IPS-11a (cell line): ENCODE measurements at regions not wholly inside any gene's neighbourhood (a gene's known extent, or its start where the extent isn't known, plus 50 kb on each side); places are given as distances from the start of the nearest gene placed in this dataset.

Experiments
- H3K4me3 ChIP-seq: one replicate; pipeline ENCODE4 v1.5.1; 2013; ENCODE audit warnings: low read depth, low read length, control low read depth

DNA sequence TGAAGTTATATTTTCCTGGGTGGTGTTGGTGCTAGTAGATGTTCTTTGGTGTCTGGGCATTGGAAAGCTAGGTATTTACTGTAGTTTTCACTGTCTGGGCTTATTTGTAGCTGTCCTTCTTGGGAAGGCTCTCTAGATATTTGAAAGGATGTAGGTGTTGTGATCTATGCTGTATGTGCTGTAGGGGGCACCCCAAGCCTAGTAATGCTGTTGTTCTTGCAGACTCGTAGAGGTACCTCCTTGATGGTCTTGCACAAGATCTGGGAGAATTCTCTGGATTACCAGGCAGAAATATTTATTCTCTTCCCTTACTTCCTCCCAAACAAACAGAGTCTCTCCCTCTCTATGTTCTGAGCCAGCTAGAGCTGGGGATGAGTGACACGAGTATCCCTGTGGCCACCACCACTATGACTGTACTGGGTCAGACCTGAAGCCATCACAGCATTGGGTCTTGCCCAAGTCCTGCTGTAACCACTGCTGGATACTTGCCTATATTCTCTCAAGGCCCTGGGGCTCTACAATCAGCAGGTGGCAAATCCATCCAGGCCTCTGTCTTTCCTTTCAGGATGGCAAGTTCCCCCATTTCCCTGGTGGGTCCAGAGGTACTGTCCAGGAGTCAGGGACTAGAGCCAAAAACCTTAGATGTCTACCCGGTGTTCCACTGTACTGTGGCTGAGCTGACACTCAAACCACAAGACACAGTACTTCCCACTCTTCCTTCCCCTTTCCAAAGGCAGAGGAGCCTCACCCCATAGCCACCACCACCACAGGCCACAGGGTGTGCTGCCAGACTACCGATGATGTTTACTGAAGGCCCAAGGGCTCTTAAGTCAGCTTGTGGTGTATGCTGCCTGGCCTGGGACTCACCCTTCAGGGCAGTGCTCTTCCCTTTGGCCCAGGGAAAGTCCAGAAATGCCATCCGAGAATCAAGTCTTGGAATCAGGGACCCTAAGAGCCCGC lies 195.2 kb upstream of the DPPA4 start:
- no peak overlapping the region for H3K4me3 ChIP-seq

- no peak overlapping the region for H3K4me3 ChIP-seq
These were observed 208.4 kb upstream of the DPPA4 start for GRCh38 chr3:109545746-109546145.

- no peak overlapping the region for H3K4me3 ChIP-seq
These were observed 211.0 kb upstream of the DPPA4 start for GRCh38 chr3:109548192-109548938.

GRCh38 chr3:109553591-109554371 lies 216.4 kb upstream of the DPPA4 start:
- no peak overlapping the region for H3K4me3 ChIP-seq

GRCh38 chr3:109559389-109559788 lies 222.0 kb upstream of the DPPA4 start:
- H3K4me3 ChIP-seq: no peak overlapping the region

- H3K4me3 ChIP-seq: no peak overlapping the region
These were observed 225.8 kb upstream of the DPPA4 start for GRCh38 chr3:109563149-109563548.

DNA sequence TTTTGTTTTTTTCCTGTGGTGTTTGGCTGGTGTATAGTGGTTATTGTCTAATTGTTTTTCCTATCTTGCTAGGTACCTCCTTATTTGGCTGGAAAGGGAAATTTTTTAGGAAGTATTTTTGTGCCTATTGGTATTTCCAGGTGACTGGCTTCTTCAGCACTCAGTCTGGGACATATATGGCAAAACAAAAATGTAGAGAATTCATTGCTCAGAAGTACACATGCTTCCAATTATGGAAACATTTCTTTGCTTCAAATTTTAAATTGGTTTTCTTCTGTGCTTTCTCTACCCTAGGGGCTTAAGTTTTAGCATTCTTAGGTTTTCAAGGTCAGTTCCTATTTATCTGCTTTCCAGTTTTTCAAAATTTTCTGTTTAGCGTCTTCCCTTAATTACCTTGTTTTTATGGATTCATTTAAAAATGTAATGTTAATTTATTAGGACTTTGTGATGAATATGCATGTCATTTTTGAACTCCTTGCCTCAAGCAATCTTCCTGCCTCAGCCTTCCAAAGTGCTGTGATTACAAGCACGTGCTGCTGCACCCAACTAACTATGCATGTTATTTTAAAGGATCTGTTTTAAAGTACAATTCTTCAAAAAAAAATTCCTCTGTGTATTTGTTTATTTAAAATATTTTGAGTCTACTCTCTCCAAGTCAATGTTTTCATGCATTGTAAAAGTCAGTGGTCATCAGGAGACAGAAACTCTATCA lies 231.9 kb upstream of the DPPA4 start:
- no peak overlapping the region for H3K4me3 ChIP-seq

DNA sequence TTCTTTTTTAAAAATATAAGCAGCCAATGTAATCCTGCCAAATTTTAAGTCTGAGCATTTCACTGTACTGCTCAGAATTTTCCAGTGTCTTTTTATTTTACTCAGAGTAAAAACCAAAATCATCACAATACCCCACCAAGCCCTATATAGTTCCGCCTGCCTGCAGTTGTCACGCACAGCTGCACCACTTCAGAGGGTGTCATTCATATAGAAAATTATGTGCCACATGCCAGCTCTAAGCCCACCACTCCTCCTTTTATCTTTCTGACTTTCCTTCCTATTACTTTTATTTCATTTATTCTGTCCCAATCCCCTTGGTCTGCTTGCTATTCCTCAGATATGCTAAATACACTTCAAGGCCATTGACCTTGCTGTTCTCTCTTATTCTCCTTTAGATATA lies 233.1 kb upstream of the DPPA4 start:
- no peak overlapping the region for H3K4me3 ChIP-seq

- no peak overlapping the region for H3K4me3 ChIP-seq
These were observed 235.0 kb upstream of the DPPA4 start for GRCh38 chr3:109572301-109572700.

- no peak overlapping the region for H3K4me3 ChIP-seq
These were observed 259.6 kb upstream of the DPPA4 start for GRCh38 chr3:109596991-109597390.

DNA sequence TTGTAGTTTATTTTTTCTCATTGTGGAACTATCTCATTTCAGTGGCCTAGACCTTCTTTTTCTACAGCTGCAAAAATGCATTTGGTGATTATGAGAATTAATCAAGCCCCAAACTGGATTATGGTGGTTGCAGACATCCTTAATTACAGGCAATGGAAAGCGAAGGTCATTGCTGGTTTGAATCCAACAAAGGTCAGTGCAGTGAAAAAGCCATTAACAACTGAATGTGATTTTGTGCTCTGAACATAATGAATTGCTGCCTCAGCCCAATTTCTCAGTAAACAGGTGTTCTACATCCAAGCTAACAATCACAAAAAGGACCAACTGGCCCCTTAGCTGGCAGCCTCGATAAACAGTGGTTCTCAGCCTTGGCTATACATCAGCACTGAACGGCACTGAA lies 260.1 kb upstream of the DPPA4 start:
- H3K4me3 ChIP-seq: no peak overlapping the region

GRCh38 chr3:109607897-109608296 lies 270.6 kb upstream of the DPPA4 start:
- H3K4me3 ChIP-seq: no peak overlapping the region

DNA sequence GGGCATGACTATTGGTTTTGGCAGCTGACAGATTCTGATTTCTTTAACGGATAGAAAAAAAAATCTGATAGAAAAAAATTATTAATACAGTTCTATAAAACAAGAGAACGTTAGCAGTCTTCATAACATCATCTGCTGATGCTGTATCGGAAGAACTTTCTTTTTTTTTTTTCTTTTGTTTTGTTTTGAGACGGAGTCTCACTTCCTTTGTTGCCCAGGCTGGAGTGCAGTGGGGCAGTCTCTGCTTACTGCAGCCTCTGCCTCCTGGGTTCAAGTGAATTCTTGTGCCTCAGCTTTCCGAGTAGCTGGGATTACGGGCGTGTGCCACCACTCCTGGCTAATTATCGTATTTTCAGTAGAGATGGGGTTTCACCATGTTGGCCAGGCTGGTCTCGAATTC lies 271.2 kb upstream of the DPPA4 start:
- no peak overlapping the region for H3K4me3 ChIP-seq

DNA sequence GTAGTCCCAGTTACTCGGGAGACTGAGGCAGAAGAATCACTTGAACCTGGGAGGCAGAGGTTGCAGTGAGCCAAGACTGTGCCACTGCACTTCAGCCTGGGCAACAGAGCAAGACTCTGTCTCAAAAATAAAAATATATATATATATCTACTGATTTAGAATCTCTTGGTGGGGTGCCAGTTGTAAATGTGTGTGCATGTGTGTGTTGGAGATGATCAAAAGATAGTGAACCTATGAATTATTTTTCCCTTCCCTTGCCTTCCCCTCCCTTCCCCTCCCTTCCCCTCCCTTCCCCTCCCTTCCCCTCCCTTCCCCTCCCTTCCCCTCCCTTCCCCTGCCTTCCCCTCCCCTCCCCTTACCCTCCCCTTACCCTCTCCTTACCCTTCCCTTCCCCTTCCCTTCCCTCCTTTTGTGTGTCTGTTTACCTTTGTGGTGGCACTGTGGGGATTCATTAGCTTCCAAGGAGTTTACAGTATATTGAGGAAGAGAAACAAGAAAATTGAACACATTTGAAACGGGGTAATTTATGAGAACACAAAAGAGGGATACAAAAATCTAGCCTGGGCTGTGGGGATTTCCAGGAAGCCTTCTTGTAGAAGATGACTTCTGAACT lies 281.5 kb upstream of the DPPA4 start:
- no peak overlapping the region for H3K4me3 ChIP-seq

DNA sequence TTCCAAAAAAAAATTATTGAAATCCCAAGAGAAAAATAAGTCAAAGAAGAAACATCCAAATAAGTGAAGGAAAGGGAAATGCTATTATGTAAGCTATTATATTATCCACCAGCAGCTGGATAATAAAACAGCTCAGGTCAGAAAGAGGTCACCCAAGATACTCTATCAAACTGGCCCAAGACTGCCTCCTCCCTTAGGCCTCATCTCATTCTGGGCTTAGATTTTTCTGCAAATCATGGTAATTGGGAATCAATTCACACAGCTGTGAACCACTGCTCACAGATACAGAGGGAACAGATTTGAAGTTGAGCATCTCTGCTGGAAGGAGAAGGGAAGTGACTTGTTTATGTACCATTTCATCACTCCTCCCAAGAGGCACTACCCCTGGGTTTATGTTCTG lies 294.6 kb upstream of the DPPA4 start:
- H3K4me3 ChIP-seq: no peak overlapping the region

GRCh38 chr3:109640146-109640652 lies 302.9 kb upstream of the DPPA4 start:
- H3K4me3 ChIP-seq: no peak overlapping the region

- H3K4me3 ChIP-seq: no peak overlapping the region
These were observed 304.7 kb upstream of the DPPA4 start for GRCh38 chr3:109642025-109642424.

- H3K4me3 ChIP-seq: no peak overlapping the region
These were observed 306.2 kb upstream of the DPPA4 start for GRCh38 chr3:109643590-109643989.

DNA sequence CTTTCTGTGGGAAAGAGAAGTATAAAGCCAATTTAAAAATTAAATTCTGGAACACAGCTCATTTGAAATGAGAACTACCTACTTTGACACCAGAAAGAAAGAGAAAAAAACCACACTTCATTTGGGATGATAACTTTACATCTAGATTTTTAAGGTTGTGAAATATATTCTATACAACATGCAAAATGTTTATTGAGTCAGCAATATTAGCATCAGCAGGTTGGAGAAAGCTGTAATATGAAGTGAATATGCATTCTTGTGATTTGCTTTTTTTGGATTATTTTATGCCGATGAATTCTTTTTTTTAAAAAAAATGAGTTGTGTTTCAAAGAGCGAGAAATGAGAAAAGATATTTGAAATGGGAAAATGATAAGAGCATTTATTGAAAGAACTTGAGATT lies 307.0 kb upstream of the DPPA4 start:
- H3K4me3 ChIP-seq: no peak overlapping the region

GRCh38 chr3:109644746-109645145 lies 307.4 kb upstream of the DPPA4 start:
- H3K4me3 ChIP-seq: no peak overlapping the region
